ENCODE measurements at regions not wholly inside any gene's neighbourhood (a gene's known extent, or its start where the extent isn't known, plus 50 kb on each side); places are given as distances from the start of the nearest gene placed in this dataset.

- no peak for TF ChIP-seq CTCF (IDR thresholded peaks at IDR 0.05; ENCODE audit: insufficient read depth, low read depth, low read length, missing control alignments)
- no peak overlapping the region for H3K4me3 ChIP-seq (ENCODE audit: low read length)
- DNase-seq (ENCODE audit: low read depth), result no peak
Measured at GRCh38 chr3:187802928-187803259, 57.6 kb upstream of the BCL6 start.

GRCh38 chr3:187804120-187804744 lies 59.0 kb upstream of the BCL6 start:
- no peak overlapping the region for H3K4me3 ChIP-seq (ENCODE audit: low read length)
- TF ChIP-seq CTCF (IDR thresholded peaks at IDR 0.05; ENCODE audit: insufficient read depth, low read depth, low read length, missing control alignments), result no peak
- DNase-seq (ENCODE audit: low read depth), result no peak

- H3K4me3 ChIP-seq (ENCODE audit: low read length), result no peak overlapping the region
- no peak for TF ChIP-seq CTCF (IDR thresholded peaks at IDR 0.05; ENCODE audit: insufficient read depth, low read depth, low read length, missing control alignments)
- no peak for DNase-seq (ENCODE audit: low read depth)
Measured at GRCh38 chr3:187804745-187805121, 59.5 kb upstream of the BCL6 start.

GRCh38 chr3:187805774-187806173 lies 60.5 kb upstream of the BCL6 start:
- DNase-seq (ENCODE audit: low read depth), result no peak
- no peak for TF ChIP-seq CTCF (IDR thresholded peaks at IDR 0.05; ENCODE audit: insufficient read depth, low read depth, low read length, missing control alignments)
- no peak overlapping the region for H3K4me3 ChIP-seq (ENCODE audit: low read length)

GRCh38 chr3:187807086-187807862 lies 62.0 kb upstream of the BCL6 start:
- H3K4me3 ChIP-seq (ENCODE audit: low read length), result no peak overlapping the region
- TF ChIP-seq CTCF (IDR thresholded peaks at IDR 0.05; ENCODE audit: insufficient read depth, low read depth, low read length, missing control alignments), result no peak
- DNase-seq (ENCODE audit: low read depth), result peak; percentile 86

- no peak for DNase-seq (ENCODE audit: low read depth)
- TF ChIP-seq CTCF (IDR thresholded peaks at IDR 0.05; ENCODE audit: insufficient read depth, low read depth, low read length, missing control alignments), result no peak
Measured at GRCh38 chr3:187808527-187808895, 63.2 kb upstream of the BCL6 start.

GRCh38 chr3:187809612-187809991 lies 64.3 kb upstream of the BCL6 start:
- TF ChIP-seq CTCF (IDR thresholded peaks at IDR 0.05; ENCODE audit: insufficient read depth, low read depth, low read length, missing control alignments), result no peak
- no peak overlapping the region for H3K4me3 ChIP-seq (ENCODE audit: low read length)
- DNase-seq (ENCODE audit: low read depth), result no peak

More at GRCh38 chr3:187808527-187808895, 63.2 kb upstream of the BCL6 start:
- peak overlapping the region; percentile 12 for H3K4me3 ChIP-seq (ENCODE audit: low read length)
